HL-60 (cell line): ENCODE measurements at regions not wholly inside any gene's neighbourhood (a gene's known extent, or its start where the extent isn't known, plus 50 kb on each side); places are given as distances from the start of the nearest gene placed in this dataset.

Experiments
- GABPA ChIP-seq: IDR thresholded peaks from 2 replicates; pipeline ENCODE4 v1.6.1; 2012; ENCODE audit warnings: low read depth
- POLR2AphosphoS5 ChIP-seq: IDR thresholded peaks from 2 replicates; pipeline ENCODE4 v1.6.1; 2012; ENCODE audit warnings: low read depth
- TF ChIP-seq, protein P1 (sequence below): IDR thresholded peaks from one replicate; pipeline ENCODE4 v1.5.1; 2011; ENCODE audit warnings: low read length, control low read depth, inconsistent platforms; ENCODE audit not compliant: insufficient read depth
- TF ChIP-seq, protein P2 (sequence below): IDR thresholded peaks from 2 replicates; pipeline ENCODE4 v1.6.1; 2012; ENCODE audit warnings: low read depth; ENCODE audit not compliant: insufficient replicate concordance

GRCh38 chr3:94291686-94292085 is 228.8 kb downstream of the NSUN3 start:
- TF ChIP-seq, protein P1, sequence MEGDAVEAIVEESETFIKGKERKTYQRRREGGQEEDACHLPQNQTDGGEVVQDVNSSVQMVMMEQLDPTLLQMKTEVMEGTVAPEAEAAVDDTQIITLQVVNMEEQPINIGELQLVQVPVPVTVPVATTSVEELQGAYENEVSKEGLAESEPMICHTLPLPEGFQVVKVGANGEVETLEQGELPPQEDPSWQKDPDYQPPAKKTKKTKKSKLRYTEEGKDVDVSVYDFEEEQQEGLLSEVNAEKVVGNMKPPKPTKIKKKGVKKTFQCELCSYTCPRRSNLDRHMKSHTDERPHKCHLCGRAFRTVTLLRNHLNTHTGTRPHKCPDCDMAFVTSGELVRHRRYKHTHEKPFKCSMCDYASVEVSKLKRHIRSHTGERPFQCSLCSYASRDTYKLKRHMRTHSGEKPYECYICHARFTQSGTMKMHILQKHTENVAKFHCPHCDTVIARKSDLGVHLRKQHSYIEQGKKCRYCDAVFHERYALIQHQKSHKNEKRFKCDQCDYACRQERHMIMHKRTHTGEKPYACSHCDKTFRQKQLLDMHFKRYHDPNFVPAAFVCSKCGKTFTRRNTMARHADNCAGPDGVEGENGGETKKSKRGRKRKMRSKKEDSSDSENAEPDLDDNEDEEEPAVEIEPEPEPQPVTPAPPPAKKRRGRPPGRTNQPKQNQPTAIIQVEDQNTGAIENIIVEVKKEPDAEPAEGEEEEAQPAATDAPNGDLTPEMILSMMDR, result no peak
- TF ChIP-seq, protein P2, sequence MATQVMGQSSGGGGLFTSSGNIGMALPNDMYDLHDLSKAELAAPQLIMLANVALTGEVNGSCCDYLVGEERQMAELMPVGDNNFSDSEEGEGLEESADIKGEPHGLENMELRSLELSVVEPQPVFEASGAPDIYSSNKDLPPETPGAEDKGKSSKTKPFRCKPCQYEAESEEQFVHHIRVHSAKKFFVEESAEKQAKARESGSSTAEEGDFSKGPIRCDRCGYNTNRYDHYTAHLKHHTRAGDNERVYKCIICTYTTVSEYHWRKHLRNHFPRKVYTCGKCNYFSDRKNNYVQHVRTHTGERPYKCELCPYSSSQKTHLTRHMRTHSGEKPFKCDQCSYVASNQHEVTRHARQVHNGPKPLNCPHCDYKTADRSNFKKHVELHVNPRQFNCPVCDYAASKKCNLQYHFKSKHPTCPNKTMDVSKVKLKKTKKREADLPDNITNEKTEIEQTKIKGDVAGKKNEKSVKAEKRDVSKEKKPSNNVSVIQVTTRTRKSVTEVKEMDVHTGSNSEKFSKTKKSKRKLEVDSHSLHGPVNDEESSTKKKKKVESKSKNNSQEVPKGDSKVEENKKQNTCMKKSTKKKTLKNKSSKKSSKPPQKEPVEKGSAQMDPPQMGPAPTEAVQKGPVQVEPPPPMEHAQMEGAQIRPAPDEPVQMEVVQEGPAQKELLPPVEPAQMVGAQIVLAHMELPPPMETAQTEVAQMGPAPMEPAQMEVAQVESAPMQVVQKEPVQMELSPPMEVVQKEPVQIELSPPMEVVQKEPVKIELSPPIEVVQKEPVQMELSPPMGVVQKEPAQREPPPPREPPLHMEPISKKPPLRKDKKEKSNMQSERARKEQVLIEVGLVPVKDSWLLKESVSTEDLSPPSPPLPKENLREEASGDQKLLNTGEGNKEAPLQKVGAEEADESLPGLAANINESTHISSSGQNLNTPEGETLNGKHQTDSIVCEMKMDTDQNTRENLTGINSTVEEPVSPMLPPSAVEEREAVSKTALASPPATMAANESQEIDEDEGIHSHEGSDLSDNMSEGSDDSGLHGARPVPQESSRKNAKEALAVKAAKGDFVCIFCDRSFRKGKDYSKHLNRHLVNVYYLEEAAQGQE, result no peak
- TF ChIP-seq GABPA (no peak), POLR2AphosphoS5 (no peak)
